CD8-positive, alpha-beta memory T cell (primary cell): ENCODE measurements at regions not wholly inside any gene's neighbourhood (a gene's known extent, or its start where the extent isn't known, plus 50 kb on each side); places are given as distances from the start of the nearest gene placed in this dataset.

Source experiments
- CTCF ChIA-PET: fragments of 350-600 bp; sonication (Branson Sonifier 250); formaldehyde crosslinking; loops from one replicate; lab custom pipeline; 2021; ENCODE audit warnings: antibody characterized with exemption; lab: Charles Lee
- POLR2A ChIA-PET: fragments of 350-600 bp; sonication (Branson Sonifier 250); formaldehyde crosslinking; loops from one replicate; lab custom pipeline; 2021; ENCODE audit warnings: antibody characterized with exemption; lab: Charles Lee
- DNase-seq, 5 donors: peaks; one replicate each; pipeline versions ENCODE4 v3.0.0 to v3.0.0-alpha.2; 2020 to 2022; ENCODE audit warnings: mixed read lengths in 1 of 5
- H3K27ac ChIP-seq: one replicate; pipeline ENCODE4 v1.7.0; 2013; ENCODE audit warnings: low read depth, mild to moderate bottlenecking, low read length, moderate library complexity
- H3K27me3 ChIP-seq: 2 replicates; pipeline ENCODE4 v1.7.0; 2013; ENCODE audit warnings: low read length, mild to moderate bottlenecking; ENCODE audit not compliant: insufficient read depth, poor library complexity, severe bottlenecking
- H3K36me3 ChIP-seq: 2 replicates; pipeline ENCODE4 v1.7.0; 2013; ENCODE audit warnings: mild to moderate bottlenecking, low read length, moderate library complexity; ENCODE audit not compliant: insufficient read depth
- H3K4me1 ChIP-seq: 2 replicates; pipeline ENCODE4 v1.7.0; 2013; ENCODE audit warnings: mild to moderate bottlenecking, low read length, moderate library complexity; ENCODE audit not compliant: insufficient read depth
- H3K4me3 ChIP-seq: 2 replicates; pipeline ENCODE4 v1.7.0; 2013; ENCODE audit warnings: mild to moderate bottlenecking, low read length
- H3K9me3 ChIP-seq: 2 replicates; pipeline ENCODE4 v1.7.0; 2013; ENCODE audit warnings: mild to moderate bottlenecking, low read length
- H3K27ac Mint-ChIP-seq, 8 donors: one replicate each; pipeline ENCODE4 v1.8.0; 2020 to 2021; ENCODE audit warnings: mixed read lengths in 8 of 8, mild to moderate bottlenecking in 6 of 8, inconsistent platforms in 3 of 8, moderate library complexity in 3 of 8
- H3K27me3 Mint-ChIP-seq, 2 donors: one replicate each; pipeline ENCODE4 v1.8.0; 2020 to 2021; ENCODE audit warnings: mixed read lengths in 2 of 2, mild to moderate bottlenecking in 1 of 2, moderate library complexity in 1 of 2
- H3K36me3 Mint-ChIP-seq, 3 donors: one replicate each; pipeline ENCODE4 v1.8.0; 2020 to 2021; ENCODE audit warnings: mixed read lengths in 3 of 3, inconsistent platforms in 1 of 3, mild to moderate bottlenecking in 1 of 3
- H3K4me1 Mint-ChIP-seq, 3 donors: one replicate each; pipeline ENCODE4 v1.8.0; 2020 to 2021; ENCODE audit warnings: mixed read lengths in 3 of 3, inconsistent platforms in 1 of 3, mild to moderate bottlenecking in 1 of 3
- H3K4me3 Mint-ChIP-seq, 7 donors: one replicate each; pipeline ENCODE4 v1.8.0; 2020 to 2021; ENCODE audit warnings: mixed read lengths in 7 of 7, mild to moderate bottlenecking in 6 of 7, moderate library complexity in 4 of 7, inconsistent platforms in 2 of 7
- H3K9me3 Mint-ChIP-seq, 5 donors: one replicate each; pipeline ENCODE4 v1.8.0; 2020 to 2022; ENCODE audit warnings: mixed read lengths in 5 of 5, mild to moderate bottlenecking in 3 of 5, moderate library complexity in 2 of 5, inconsistent platforms in 1 of 5

DNA sequence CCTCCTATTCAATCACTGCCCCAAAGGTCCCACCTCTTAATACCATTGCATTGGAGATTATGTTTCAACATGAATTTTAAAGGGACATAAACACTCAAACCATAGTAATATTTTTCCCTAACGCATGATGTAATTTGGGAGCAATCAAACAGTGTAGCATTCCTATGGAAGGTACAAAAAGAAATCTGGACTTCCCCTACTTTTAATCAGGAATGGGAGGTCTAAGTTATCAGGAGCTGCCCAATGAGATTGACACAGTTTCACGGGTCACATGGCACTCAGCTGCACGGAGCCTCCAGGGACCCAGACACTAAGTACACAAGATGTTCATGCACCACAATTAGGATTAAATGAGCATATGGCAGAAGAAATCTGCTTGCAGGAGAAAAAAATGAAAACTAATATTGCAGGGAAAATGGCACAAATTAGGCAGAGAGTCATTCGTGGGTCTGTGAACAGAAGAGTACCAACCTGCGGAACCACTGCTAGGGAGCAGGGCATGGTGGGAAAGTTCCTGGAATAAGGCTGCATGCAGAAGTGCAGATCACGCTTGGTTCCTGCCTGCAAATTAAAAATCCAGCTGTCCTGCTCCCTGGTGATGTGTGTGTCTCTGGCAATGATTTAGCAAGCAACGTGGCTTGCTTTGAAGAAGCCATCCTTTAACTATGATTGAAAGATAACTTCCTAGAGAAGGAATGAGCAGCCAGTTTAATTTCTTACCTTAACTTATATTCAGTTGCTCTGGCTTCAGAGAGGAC lies 326.6 kb upstream of the ID2 start:
- Histone ChIP-seq H3K27me3 (no peaks in the 10 kb centered on the region), H3K4me3 (no peak overlapping the region), H3K27ac (no peak overlapping the region), H3K4me1 (no peaks in the 10 kb centered on the region), H3K36me3 (no peaks in the 10 kb centered on the region), H3K9me3 (no peaks in the 10 kb centered on the region)
- Mint-ChIP-seq H3K9me3 (no peaks in the 10 kb centered on the region), H3K27me3 (no peaks in the 10 kb centered on the region), H3K27ac (no peak overlapping the region), H3K4me1 (peaks cover 9 to 13% (median 10%) of the 10 kb centered on the region in 3 donors), H3K4me3 (peak overlapping the region in 1 of 7 donors; percentile 61), H3K36me3 (peaks cover 0 to 18% (median 8%) of the 10 kb centered on the region in 3 donors)
- CTCF ChIA-PET, result no interaction called here
- no peak for DNase-seq
- POLR2A ChIA-PET, result no interaction called here

DNA sequence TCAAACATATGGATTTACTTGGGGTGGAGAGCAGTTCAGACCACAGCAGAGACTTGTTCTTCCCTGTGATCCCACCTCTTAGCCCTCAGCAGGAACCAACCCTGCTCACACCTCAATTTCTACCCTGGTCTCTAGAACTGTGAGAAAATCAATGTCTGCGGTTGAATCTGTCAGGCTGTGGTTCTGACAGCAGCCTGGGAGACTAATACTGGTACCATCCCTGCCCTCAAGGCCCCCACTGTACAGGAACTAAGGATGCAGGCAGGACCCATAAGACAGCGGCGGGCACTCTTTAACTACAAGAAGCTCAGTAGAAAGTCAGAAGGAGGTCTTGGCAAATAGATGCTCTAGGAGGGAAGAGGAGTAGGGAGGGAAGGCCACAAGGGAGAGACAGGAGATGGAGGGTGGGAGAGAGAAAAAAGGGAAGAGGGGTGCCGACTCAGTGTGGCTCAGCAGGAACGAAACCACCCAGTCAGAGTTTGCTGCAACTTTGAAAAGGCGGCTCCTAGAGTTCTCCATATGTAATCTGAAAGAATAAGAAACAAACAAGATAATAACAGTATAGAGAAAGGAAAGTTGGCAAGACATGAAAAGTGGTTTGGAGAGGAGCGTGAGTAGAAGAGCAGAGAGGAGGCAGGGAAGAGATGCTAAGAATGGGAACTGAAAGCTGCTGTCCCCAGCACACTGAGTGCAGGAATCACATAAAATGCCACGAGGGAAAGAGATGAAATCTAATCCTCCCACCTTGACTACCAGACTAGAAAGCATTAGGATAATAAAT lies 323.9 kb upstream of the ID2 start:
- peaks cover 9 to 13% (median 10%) of the 10 kb centered on the region in 3 donors for H3K4me1 Mint-ChIP-seq
- H3K4me1 ChIP-seq, result no peaks in the 10 kb centered on the region
- no peaks in the 10 kb centered on the region for H3K9me3 Mint-ChIP-seq
- H3K36me3 ChIP-seq, result no peaks in the 10 kb centered on the region
- no peak overlapping the region for H3K27ac ChIP-seq
- H3K9me3 ChIP-seq, result no peaks in the 10 kb centered on the region
- peak overlapping the region in 3 of 8 donors; percentile 2 to 57 (median 7) for H3K27ac Mint-ChIP-seq
- no peaks in the 10 kb centered on the region for H3K27me3 ChIP-seq
- ChIA-PET CTCF (no interaction called here), POLR2A (no interaction called here)
- no peak overlapping the region for H3K4me3 ChIP-seq
- no peaks in the 10 kb centered on the region for H3K27me3 Mint-ChIP-seq
- H3K4me3 Mint-ChIP-seq, result no peak overlapping the region
- peaks cover 0 to 16% (median 8%) of the 10 kb centered on the region in 3 donors for H3K36me3 Mint-ChIP-seq
- DNase-seq, result no peak

DNA sequence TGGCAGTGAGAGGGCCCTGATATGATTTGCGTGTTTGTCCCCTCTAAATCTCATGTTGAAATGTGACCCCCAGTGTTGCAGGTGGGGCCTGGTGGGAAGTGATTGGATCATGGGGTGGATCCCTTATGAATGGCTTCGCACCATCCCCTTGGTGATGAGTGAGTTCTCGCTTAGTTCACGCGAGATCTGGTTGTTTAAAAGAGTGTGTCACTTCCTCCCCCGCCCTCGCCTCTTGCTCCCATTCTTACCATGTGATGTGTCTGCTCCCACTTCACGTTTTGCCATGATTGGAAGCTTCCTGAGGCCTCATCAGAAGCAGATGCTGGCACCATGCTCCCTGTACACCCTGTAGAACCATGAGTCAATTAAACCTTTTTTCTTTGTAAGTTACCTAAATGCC lies 319.9 kb upstream of the ID2 start:
- Mint-ChIP-seq H3K36me3 (peaks cover 0 to 7% (median 0%) of the 10 kb centered on the region in 3 donors), H3K27me3 (no peaks in the 10 kb centered on the region), H3K4me1 (peaks cover 12 to 18% (median 15%) of the 10 kb centered on the region in 3 donors), H3K4me3 (no peak overlapping the region), H3K9me3 (no peaks in the 10 kb centered on the region), H3K27ac (peak overlapping the region in 1 of 8 donors; percentile 48)
- H3K9me3 ChIP-seq, result no peaks in the 10 kb centered on the region
- no peak overlapping the region for H3K27ac ChIP-seq
- POLR2A ChIA-PET, result no interaction called here
- DNase-seq, result no peak
- CTCF ChIA-PET, result no interaction called here
- no peaks in the 10 kb centered on the region for H3K27me3 ChIP-seq
- H3K4me1 ChIP-seq, result no peaks in the 10 kb centered on the region
- no peaks in the 10 kb centered on the region for H3K36me3 ChIP-seq
- no peak overlapping the region for H3K4me3 ChIP-seq

DNA sequence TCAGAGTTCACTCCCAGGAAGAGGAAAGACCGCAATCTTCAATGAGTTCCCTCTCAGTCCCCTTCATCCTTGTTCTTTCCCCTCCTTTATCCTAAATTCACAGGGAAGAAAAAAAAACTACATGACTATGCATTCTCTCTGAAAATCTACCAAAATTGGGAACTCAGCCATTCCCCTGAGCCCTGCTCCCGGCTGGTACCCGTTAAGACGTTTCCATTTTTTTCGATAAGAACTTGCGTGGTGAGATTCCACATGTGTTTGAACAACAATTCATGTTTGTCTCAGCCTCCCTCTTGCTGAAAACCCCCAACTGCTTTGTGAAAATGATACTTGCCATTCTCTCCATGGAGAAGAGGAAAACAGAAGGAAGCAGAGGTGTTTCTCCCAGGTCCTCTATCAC lies 318.7 kb upstream of the ID2 start:
- H3K4me3 ChIP-seq, result no peak overlapping the region
- ChIA-PET CTCF (no interaction called here), POLR2A (no interaction called here)
- H3K9me3 Mint-ChIP-seq, result no peaks in the 10 kb centered on the region
- H3K27ac Mint-ChIP-seq, result peak overlapping the region in 2 of 8 donors; percentile 18 to 68
- no peaks in the 10 kb centered on the region for H3K27me3 Mint-ChIP-seq
- no peaks in the 10 kb centered on the region for H3K4me1 ChIP-seq
- peaks cover 2 to 9% (median 8%) of the 10 kb centered on the region in 3 donors for H3K4me1 Mint-ChIP-seq
- H3K27ac ChIP-seq, result no peak overlapping the region
- H3K36me3 ChIP-seq, result no peaks in the 10 kb centered on the region
- no peak for DNase-seq
- no peak overlapping the region for H3K4me3 Mint-ChIP-seq
- no peaks in the 10 kb centered on the region for H3K27me3 ChIP-seq
- no peaks in the 10 kb centered on the region for H3K9me3 ChIP-seq
- H3K36me3 Mint-ChIP-seq, result no peaks in the 10 kb centered on the region

DNA sequence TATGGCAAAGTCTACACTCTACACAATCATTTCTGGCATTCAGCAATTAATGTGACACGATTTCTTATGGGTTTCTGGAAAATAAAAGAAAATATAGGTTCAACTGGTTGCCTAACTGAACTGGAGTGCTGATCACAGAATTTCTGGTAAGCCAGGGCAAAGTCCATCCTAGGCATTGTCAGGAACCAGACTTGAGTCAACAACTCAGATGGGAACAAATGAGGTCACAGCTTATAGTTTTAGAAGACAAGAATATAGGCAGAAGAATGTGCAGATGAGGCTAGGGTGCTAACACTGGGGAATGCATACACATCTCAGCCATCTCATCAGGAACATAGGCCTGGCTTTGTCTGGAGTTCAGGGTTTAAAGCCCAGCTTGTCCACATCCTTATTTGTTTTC lies 317.2 kb upstream of the ID2 start:
- H3K4me1 ChIP-seq, result no peaks in the 10 kb centered on the region
- H3K27me3 ChIP-seq, result no peaks in the 10 kb centered on the region
- CTCF ChIA-PET, result no interaction called here
- Mint-ChIP-seq H3K36me3 (no peaks in the 10 kb centered on the region), H3K9me3 (no peaks in the 10 kb centered on the region), H3K27ac (no peak overlapping the region), H3K4me1 (peaks cover 0 to 8% (median 6%) of the 10 kb centered on the region in 3 donors), H3K27me3 (no peaks in the 10 kb centered on the region), H3K4me3 (no peak overlapping the region)
- H3K27ac ChIP-seq, result no peak overlapping the region
- POLR2A ChIA-PET, result no interaction called here
- H3K9me3 ChIP-seq, result no peaks in the 10 kb centered on the region
- DNase-seq, result no peak
- H3K36me3 ChIP-seq, result no peaks in the 10 kb centered on the region
- no peak overlapping the region for H3K4me3 ChIP-seq

DNA sequence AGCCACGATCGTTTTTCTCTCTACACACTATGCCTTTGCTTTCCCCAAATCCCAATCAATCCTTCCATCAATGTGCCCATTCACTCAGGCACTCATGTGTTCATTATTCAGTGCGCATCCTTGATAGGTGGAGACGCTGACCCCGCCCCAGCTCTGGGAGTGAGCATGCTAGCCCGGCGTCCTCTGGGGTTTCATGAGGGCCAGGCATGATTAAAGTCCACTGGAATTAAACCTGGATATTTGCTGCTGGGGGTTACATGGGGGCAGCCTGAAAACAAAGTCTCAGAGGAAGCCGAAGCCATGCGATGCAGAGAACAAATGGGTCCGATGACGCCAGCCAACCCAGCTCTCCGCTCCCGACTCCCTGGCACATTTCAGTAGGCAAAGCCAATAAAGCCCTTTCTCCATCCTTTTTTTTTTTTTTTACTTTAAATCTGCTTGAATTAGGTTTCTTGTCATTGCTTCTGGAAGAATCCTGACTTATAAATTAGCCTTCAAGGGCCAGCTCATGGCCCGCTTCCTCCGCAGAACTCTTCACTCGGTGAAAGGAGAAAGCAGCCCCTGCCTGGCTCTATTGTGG lies 316.4 kb upstream of the ID2 start:
- H3K4me3 Mint-ChIP-seq, result no peak overlapping the region
- no peaks in the 10 kb centered on the region for H3K4me1 ChIP-seq
- POLR2A ChIA-PET, result interaction anchor here (0.6 kb wide), 1 partner anchor 114 kb away, joined by 3 read pairs; no protein-coding TSS in a partner anchor

DNA sequence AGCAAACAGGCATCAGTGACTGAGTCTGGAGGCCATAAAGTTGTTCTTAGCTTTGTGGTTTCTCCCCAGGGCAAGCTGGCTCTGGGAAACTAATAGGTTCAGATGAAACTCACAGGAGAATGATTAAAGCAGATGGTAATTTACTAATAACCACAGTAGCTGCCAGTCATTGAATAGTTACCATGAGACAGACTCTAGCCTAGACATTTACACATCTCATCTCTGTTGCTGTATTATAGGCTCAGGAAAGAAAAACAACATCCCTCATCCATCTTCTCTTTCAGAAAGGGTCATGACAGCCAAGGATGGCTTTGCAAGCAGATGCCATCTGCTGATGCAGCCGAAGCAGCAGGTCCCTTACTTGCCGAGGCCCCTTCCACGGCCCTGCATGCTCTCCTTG lies 314.0 kb upstream of the ID2 start:
- peaks cover 0 to 4% of the 10 kb centered on the region in 2 donors for H3K27me3 Mint-ChIP-seq
- no peak overlapping the region for H3K27ac Mint-ChIP-seq
- H3K27ac ChIP-seq, result no peak overlapping the region
- no peaks in the 10 kb centered on the region for H3K9me3 Mint-ChIP-seq
- peaks cover 0 to 9% (median 6%) of the 10 kb centered on the region in 3 donors for H3K4me1 Mint-ChIP-seq
- CTCF ChIA-PET, result no interaction called here
- H3K4me3 Mint-ChIP-seq, result no peak overlapping the region
- POLR2A ChIA-PET, result no interaction called here
- H3K9me3 ChIP-seq, result no peaks in the 10 kb centered on the region
- no peak for DNase-seq
- no peaks in the 10 kb centered on the region for H3K27me3 ChIP-seq
- H3K36me3 Mint-ChIP-seq, result peaks cover 0 to 3% (median 0%) of the 10 kb centered on the region in 3 donors
- H3K36me3 ChIP-seq, result no peaks in the 10 kb centered on the region
- H3K4me3 ChIP-seq, result no peak overlapping the region
- H3K4me1 ChIP-seq, result no peaks in the 10 kb centered on the region

More for the DNA sequence above, 316.4 kb upstream of the ID2 start:
- peaks cover 0 to 8% (median 6%) of the 10 kb centered on the region in 3 donors for H3K4me1 Mint-ChIP-seq
- Histone ChIP-seq H3K27ac (no peak overlapping the region), H3K36me3 (no peaks in the 10 kb centered on the region), H3K4me3 (no peak overlapping the region), H3K27me3 (no peaks in the 10 kb centered on the region), H3K9me3 (no peaks in the 10 kb centered on the region)
- CTCF ChIA-PET, result no interaction called here
- H3K36me3 Mint-ChIP-seq, result no peaks in the 10 kb centered on the region
- no peak overlapping the region for H3K27ac Mint-ChIP-seq
- H3K27me3 Mint-ChIP-seq, result peaks cover 0 to 2% of the 10 kb centered on the region in 2 donors
- no peaks in the 10 kb centered on the region for H3K9me3 Mint-ChIP-seq
- no peak for DNase-seq

DNA sequence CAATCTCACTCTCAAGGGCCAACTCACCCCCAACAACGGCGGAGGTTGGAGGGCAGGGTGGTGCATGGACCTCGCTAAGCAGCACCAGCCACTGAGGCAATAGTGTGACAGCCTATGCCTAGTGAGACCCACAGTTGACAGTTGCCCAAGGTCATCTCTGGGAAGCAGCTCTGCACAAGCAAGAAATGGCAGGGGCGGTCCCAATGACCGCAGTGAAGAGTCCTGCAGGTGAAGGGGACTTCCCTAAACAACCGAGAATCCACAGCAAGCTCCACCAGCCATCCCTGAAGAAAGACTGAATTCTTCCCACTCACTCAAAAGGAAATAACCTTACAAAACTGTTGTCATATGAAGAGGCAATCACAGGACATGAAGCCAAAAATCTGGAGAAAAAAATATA lies 313.4 kb upstream of the ID2 start:
- H3K4me1 ChIP-seq, result no peaks in the 10 kb centered on the region
- ChIA-PET POLR2A (no interaction called here), CTCF (no interaction called here)
- H3K36me3 Mint-ChIP-seq, result peaks cover 0 to 10% (median 0%) of the 10 kb centered on the region in 3 donors
- no peak overlapping the region for H3K4me3 Mint-ChIP-seq
- no peak overlapping the region for H3K27ac ChIP-seq
- H3K9me3 ChIP-seq, result no peaks in the 10 kb centered on the region
- H3K9me3 Mint-ChIP-seq, result peaks cover 0 to 3% (median 0%) of the 10 kb centered on the region in 5 donors
- peaks cover 0 to 4% of the 10 kb centered on the region in 2 donors for H3K27me3 Mint-ChIP-seq
- H3K27me3 ChIP-seq, result no peaks in the 10 kb centered on the region
- no peak overlapping the region for H3K27ac Mint-ChIP-seq
- H3K4me1 Mint-ChIP-seq, result peaks cover 0 to 8% (median 5%) of the 10 kb centered on the region in 3 donors
- DNase-seq, result no peak
- no peaks in the 10 kb centered on the region for H3K36me3 ChIP-seq
- no peak overlapping the region for H3K4me3 ChIP-seq
